ENCODE measurements at regions not wholly inside any gene's neighbourhood (a gene's known extent, or its start where the extent isn't known, plus 50 kb on each side); places are given as distances from the start of the nearest gene placed in this dataset.
A peak's percentile ranks its signal among the peaks of the same experiment; 100 is the strongest.

DNA sequence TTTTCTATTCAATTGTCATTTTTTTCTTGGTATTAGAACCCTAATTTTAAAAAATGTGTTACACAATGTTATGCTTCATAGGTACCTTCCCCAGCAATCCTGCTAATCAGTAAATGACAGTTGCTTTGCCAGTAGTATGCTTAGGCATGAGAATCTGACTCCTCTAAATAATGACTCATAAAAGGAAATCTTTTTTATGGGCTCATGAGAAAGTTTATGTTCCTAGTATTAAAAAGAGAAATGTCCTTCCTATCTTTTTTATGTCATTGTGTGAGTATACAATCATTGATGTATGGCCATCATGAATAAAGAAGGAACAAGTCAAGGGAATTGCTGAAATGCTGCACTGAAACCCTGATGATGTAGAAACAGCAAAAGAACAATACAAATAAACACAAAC lies 1237.7 kb upstream of the PCDH20 start:
- DNase-seq (ENCODE audit: low spot score): no peak

DNA sequence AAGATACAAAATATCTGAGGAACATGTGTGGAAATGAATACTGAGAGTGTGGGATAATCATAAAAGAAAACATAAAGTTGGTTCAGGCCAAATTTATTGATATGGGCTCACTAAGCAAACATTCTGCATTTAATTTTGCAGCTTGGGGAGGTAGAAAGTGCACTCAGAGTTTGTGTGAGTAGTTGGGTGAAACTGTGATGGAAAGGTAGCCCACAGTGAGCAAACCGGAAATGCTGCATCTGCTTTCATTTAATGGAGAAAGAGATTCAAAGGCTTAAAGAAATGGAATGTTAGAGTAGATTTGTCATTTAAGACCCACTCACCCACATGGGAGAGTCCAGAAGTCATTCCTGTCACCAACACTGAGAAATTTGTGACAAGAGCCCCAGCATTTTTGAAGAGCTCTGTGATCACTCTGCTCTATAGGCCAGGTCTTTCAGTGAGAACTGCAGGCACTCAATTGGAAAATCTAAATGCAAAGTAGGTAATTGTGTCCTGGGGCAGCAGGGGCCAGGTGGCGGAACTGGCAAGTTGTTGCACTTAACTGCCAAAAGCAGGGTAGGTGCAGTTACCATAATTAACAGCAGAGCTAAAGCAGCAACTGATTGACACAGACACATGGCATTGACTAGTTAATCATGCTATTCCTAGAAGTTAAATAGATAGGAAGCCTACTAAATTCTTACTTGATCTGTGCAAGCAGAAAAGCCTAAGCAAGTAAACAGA lies 1228.3 kb upstream of the PCDH20 start:
- no peak for DNase-seq (ENCODE audit: low spot score)

- DNase-seq (ENCODE audit: low spot score): peak; percentile 70
Measured at GRCh38 chr13:62643007-62643483, 1227.4 kb upstream of the PCDH20 start.

GRCh38 chr13:62635161-62635560 lies 1219.5 kb upstream of the PCDH20 start:
- no peak for DNase-seq (ENCODE audit: low spot score)

- DNase-seq (ENCODE audit: low spot score): no peak
Measured at GRCh38 chr13:62633448-62633847, 1217.8 kb upstream of the PCDH20 start.

DNA sequence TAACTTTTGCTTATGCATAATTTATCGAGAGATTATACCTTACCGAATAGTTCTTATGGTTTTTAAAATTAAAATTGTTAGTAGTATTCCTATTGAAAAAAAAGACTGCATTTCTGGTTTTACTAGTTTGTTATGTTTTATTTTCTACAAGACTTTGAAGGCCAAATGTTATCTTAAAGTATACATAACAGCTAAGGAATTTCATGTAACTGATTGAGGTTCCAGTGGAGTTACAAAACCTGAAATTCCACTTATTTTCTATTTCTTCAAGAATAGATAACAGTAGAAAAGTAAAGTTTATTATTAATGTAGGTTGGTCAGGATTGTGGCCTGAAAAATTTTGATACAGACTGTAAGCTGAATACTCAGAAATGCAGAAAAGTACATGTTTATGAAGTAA lies 1216.0 kb upstream of the PCDH20 start:
- DNase-seq (ENCODE audit: low spot score): no peak

GRCh38 chr13:62631124-62631523 lies 1215.5 kb upstream of the PCDH20 start:
- no peak for DNase-seq (ENCODE audit: low spot score)

DNA sequence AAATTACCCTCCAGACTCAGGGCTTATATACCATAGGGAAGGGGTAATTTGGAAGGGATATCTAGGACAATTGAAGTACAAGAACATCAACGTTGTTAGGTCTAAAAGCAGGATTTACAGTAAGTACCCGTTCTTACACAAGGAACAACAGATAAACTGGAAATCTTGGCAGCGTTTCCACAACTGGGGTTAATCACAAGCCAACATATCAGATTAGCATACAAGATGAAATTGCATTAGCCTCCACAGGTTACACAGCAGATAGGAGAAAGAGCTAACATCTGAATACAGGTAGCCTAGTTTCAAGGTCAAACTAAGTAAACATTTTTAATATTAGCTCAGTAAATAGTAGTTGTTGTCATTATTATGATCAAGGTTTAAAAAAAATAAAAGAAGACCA lies 1214.0 kb upstream of the PCDH20 start:
- no peak for DNase-seq (ENCODE audit: low spot score)

- no peak for DNase-seq (ENCODE audit: low spot score)
Measured at GRCh38 chr13:62627226-62627625, 1211.6 kb upstream of the PCDH20 start.

DNA sequence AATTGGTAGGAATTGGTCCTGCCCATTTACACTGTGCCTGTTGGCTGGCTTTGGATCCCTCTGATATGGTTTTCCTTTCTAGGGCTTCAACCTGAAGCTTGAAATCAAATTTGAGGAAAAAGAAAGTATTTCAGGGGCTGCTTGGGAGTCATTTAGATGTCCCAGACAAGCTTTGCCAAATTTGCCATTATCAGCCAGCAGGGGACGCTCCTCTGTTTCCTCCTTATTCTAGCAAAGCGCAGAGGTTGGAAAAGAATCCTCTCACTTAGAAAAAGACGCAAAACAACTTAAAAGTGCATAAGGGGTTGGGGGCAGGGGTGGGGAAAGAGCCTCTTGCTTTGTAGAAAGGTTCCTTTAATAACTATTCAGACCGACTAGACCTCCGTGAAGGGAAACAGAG lies 1211.1 kb upstream of the PCDH20 start:
- no peak for DNase-seq (ENCODE audit: low spot score)

DNA sequence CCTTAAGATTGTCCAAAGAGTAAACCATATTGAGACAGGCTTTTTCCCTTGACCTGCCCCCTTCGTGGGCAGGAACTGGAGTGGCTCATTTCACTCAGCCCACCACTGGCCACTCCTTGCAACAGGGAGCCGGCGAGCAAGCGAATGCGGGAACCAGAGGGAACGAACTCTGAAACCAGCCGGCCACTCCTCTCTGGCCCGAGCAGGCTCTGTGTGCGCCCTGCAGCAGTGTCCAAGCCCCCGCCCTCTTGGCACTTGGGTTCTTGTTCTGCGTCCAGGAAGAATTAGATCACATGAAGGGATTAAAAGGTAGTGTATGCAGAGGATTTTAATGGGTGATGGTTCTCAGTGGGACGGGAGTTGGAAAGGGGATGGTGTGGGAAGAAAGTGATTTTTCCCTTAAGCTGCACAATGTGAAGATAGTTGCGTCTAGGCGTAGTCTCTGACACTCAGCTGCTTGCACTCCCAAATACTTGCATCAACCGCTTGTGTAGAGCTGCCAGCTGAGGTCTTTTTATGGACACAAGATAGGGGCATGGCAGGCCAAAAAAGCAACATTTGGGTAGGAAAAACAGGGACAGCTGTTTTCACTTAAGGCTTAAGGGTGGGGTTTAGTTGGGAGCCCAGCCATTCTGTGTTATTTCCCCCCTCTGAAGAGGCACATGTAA lies 1209.7 kb upstream of the PCDH20 start:
- DNase-seq (ENCODE audit: low spot score): no peak

DNA sequence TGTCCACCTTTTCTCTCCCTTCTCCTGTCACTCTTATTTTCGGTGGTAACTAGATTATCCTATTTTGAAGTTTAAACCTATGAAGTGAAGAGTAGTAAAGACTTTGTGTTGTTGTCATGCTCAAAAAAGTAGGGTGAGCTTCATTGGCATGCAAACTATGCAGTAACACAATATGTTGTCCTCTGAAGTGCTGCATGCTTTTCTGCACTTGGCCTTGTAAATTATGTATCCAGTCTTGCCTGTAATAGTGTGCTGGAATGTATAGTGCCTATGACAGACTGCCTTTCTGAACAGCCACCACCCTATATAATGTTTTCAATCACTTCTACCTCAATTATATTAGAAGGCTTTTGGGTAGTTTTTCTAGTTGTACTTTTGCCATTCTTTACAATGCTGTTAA lies 1198.2 kb upstream of the PCDH20 start:
- no peak for DNase-seq (ENCODE audit: low spot score)

- no peak for DNase-seq (ENCODE audit: low spot score)
Measured at GRCh38 chr13:62611343-62611742, 1195.7 kb upstream of the PCDH20 start.

- no peak for DNase-seq (ENCODE audit: low spot score)
Measured at GRCh38 chr13:62598708-62599107, 1183.1 kb upstream of the PCDH20 start.

DNA sequence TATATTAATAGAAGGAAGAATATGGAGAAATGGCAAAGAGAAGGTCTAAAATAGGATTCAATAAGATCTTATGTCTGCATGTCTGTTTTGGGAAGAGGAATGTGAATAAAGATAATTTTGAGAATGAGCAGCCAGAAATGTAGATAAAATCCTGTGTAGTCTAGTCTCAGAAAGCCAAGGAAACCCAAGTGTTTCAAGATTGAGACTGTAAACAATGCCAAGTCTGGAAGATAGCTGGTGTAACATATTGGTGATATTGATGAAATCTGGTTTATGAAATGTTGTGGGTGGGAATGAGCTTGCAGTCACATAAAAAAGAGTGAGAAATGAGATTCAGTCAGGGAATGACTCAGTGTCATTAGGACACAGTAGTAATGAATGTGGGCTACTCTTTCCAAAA lies 1180.3 kb upstream of the PCDH20 start:
- DNase-seq (ENCODE audit: low spot score): no peak

GRCh38 chr13:62593804-62594203 lies 1178.2 kb upstream of the PCDH20 start:
- DNase-seq (ENCODE audit: low spot score): no peak

DNA sequence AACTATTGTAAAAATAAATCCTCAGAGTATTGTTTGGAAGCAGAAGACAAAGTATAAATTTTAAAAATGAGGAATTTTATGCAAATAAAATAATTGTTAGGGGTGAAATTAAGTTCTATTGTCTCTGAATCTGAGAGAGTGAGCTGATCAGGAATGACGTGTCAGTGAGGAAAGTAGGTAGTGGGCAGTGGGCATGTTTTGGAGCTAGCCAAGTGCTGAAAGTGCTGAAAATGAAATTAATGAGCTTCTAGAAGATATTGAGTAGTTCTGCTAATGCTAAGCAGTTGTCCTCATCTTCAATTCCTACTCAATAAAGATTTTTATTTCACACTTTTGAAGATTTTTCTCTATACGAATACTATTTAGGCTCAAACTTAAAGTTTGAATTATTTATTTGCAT lies 1167.8 kb upstream of the PCDH20 start:
- DNase-seq (ENCODE audit: low spot score): no peak

DNA sequence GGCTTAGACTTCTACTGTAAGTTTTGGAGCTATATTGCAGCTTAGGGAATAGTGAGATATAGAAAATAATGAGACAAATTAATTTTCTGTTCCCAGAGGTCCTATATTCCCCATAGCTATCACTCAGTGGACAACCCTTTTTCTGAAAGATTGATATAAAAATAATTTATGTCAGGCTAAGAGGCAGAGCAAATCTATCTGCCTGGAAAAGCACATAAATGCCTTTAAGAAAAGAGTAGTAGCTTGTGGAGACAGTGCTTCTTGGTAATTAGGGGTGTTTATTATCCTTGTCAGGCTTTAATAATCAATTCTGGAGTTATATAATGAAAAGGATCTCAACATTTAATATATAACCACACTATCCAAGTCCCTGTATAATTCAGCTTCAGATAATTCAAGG lies 1162.8 kb upstream of the PCDH20 start:
- DNase-seq (ENCODE audit: low spot score): no peak

GRCh38 chr13:62564770-62565169 lies 1149.1 kb upstream of the PCDH20 start:
- DNase-seq (ENCODE audit: low spot score): no peak

DNA sequence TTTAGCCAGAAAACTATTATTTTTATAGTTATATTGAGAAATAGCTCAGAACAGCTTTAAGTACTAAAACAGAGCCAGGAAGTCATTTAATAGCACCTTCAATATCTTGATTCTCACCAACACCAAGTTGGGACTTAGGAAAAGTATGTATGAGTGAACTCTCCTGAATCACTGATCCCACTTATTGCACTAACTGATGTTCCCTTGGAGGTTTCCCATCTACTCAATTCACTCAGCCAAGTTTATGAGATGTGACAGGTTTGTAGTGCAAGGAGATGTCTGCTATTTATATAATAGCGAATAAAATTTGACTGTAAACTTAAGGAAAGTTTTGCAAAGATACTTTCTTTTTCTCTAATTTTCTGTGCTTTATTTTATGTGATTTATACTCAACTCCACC lies 1147.6 kb upstream of the PCDH20 start:
- DNase-seq (ENCODE audit: low spot score): no peak

GRCh38 chr13:62556978-62557377 lies 1141.3 kb upstream of the PCDH20 start:
- DNase-seq (ENCODE audit: low spot score): no peak

DNA sequence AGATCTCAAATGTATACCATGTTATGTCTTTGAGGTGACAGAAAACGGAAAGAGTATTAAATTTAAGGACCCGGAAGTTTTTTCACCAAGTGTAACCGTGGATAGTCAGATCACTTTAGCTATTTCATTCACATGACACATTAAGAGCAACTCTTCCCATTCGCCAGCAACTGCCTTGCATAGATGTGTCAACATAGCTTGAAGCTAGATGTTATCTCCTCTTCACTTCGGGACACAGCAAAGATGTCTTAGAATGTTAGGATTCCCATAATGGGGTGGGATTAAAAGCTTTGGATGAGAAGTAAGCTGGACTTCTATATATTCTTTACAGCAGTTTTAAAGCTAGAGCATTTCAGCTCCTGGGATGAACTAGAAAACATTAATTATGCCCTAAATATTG lies 1135.9 kb upstream of the PCDH20 start:
- DNase-seq (ENCODE audit: low spot score): no peak

DNA sequence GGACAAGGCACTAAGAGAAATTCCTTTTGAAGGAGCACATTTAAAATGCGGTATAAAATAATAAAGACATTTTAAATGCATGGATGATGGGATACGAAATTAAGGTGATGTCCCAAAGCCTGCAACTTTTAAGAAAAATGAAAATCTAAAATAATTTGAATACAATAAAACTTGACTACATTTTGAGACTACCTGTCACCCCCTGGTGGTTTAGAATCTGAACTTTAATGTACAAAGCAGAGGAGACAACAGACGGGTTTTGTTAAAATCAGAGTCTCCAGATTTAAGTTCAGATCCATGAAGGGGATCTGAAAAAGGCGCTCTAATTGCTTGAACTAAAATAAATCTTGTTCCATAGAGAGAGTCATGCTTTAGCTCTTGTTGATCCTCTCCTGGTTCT lies 1129.3 kb upstream of the PCDH20 start:
- no peak for DNase-seq (ENCODE audit: low spot score)

DNA sequence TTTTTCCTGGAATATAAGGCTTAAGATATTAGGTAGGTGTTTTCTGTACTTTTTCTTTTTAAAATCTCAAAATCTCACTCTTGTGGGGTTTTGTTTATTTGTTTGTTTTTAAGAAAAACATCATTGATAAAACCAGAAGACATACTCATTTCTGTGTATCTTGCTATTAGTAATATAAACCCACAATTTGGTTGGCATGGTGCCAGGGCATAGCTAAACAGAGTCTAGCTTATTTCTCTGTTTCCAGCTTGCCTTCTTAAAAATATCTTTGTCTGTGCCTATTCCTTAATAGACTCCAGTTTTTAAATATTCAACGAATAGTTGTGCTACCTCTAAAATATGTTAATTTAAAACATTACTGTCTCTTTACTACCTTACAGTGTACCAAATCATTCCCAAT lies 1121.9 kb upstream of the PCDH20 start:
- DNase-seq (ENCODE audit: low spot score): no peak

All from activated CD4-positive, alpha-beta T cell treated with anti-CD3 and anti-CD28 coated beads, Interleukin-2, Interleukin-4, amounts not matched to agents 100 ng/mL and 50 ng/mL, durations not matched to agents 16 hours and 8 hours (primary cell).